Ectodermal cell (in vitro differentiated cells): ENCODE measurements at regions not wholly inside any gene's neighbourhood (a gene's known extent, or its start where the extent isn't known, plus 50 kb on each side); places are given as distances from the start of the nearest gene placed in this dataset.

Source experiments
- H3K27ac ChIP-seq: 2 replicates; pipeline ENCODE4 v1.7.0; 2013; ENCODE audit warnings: mild to moderate bottlenecking, low read depth, low read length; ENCODE audit not compliant: insufficient read depth, poor library complexity, severe bottlenecking
- H3K27me3 ChIP-seq: 2 replicates; pipeline ENCODE4 v1.7.0; 2013; ENCODE audit warnings: mild to moderate bottlenecking, low read length; ENCODE audit not compliant: insufficient read depth, control insufficient read depth, poor library complexity, severe bottlenecking
- H3K36me3 ChIP-seq: one replicate; pipeline ENCODE4 v1.7.0; 2013; ENCODE audit warnings: low read length; ENCODE audit not compliant: control insufficient read depth, insufficient read depth
- H3K4me1 ChIP-seq: one replicate; pipeline ENCODE4 v1.7.0; 2013; ENCODE audit warnings: low read length; ENCODE audit not compliant: control insufficient read depth, insufficient read depth
- H3K4me3 ChIP-seq: 2 replicates; pipeline ENCODE4 v1.7.0; 2013; ENCODE audit warnings: low read depth, low read length, control low read depth; ENCODE audit not compliant: insufficient read depth
- H3K9me3 ChIP-seq: 2 replicates; pipeline ENCODE4 v1.7.0; 2013; ENCODE audit warnings: mild to moderate bottlenecking, low read length, moderate library complexity; ENCODE audit not compliant: control insufficient read depth
- WGBS, 2 experiments: methylation state at CpG; one replicate each; pipeline ENCODE4 v1.1.7; 2013; ENCODE audit warnings: missing lambda C conversion rate in 2 of 2; 5-methylcytosine and 5-hydroxymethylcytosine counted together

DNA sequence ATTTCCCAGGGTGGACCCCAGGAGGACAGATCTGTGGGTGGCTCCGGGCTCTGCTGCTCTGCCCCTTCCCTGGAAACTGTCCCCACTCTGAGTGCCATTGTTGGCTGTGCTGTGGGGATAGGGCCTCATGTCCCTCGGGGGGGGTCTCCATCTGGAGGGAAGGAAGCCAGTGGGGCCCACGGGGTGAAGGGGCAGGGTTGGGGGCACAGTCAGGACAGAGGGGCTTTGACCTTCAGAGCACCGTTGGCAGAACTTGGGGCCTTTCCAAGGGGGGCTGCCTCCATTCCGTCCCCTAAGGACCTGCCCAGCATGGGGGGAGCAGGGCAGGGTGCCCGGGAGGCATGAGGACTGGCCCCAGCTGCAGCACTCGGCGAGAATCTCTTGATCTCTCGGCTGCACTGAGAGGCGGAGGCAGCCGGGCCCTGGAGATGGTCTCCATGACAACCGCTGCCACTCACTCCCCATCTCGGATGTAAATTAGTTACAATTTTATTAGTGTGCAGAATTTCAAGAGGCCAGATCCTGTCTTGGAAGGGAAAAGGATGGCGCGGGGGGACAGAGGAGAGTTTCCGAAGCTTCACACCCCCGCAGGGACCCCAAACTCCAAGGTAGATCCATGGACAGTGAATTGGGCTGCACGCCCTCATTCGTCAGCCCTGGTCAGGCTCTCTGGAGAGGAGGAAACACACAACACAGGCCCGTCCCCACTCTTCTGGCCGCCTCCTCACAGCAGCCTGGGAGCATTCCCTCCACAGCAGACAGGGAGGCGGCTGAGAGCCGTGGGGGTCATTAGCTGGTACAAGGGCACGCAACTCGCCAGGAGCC is 216.2 kb upstream of the IER5L start:
- H3K4me3 ChIP-seq, result no peak overlapping the region
- no peaks in the 10 kb centered on the region for H3K9me3 ChIP-seq
- WGBS, 2 experiments, result 80 to 82% methylated on average over 25 of the region's 25 CpGs
- peaks cover 6% of the 10 kb centered on the region for H3K27me3 ChIP-seq
- H3K36me3 ChIP-seq, result no peaks in the 10 kb centered on the region
- H3K4me1 ChIP-seq, result peaks cover 27% of the 10 kb centered on the region
- no peak overlapping the region for H3K27ac ChIP-seq

GRCh38 chr9:129393064-129393463 is 215.0 kb upstream of the IER5L start:
- Histone ChIP-seq H3K27me3 (peaks cover 6% of the 10 kb centered on the region), H3K27ac (no peak overlapping the region), H3K4me1 (peaks cover 15% of the 10 kb centered on the region), H3K9me3 (no peaks in the 10 kb centered on the region), H3K4me3 (no peak overlapping the region), H3K36me3 (no peaks in the 10 kb centered on the region)
- 91 to 93% methylated on average over 5 of the region's 5 CpGs for WGBS, 2 experiments

DNA sequence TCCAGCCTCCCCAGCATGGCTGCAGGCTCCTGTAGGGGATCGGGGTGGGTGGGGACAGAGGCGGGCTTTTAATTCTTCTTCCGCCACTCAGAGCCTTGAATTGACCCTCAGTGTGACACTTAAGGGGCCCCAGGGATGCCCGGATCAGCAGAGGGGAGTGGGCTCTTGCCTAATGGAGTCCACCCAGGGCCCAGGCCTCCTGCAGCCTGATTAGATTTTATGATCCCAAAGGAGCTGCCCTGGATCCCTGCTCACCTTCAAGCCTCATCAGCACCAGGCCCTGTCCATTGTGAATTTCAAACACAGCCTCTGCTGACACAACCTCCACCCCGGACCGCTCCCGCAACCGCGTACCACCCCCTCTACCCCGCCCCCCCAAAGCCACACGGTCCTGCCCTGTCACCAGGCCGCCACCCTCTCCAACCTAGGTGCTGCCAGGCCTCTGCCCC is 214.1 kb upstream of the IER5L start:
- Histone ChIP-seq H3K4me3 (no peak overlapping the region), H3K4me1 (peaks cover 13% of the 10 kb centered on the region), H3K36me3 (no peaks in the 10 kb centered on the region), H3K27me3 (peaks cover 6% of the 10 kb centered on the region), H3K9me3 (no peaks in the 10 kb centered on the region), H3K27ac (no peak overlapping the region)
- 60% methylated on average over 12 of the region's 12 CpGs for WGBS, 2 experiments

- no peak overlapping the region for H3K4me3 ChIP-seq
- H3K27me3 ChIP-seq, result peaks cover 6% of the 10 kb centered on the region
- WGBS, 2 experiments, result 77 to 81% methylated on average over 12 of the region's 12 CpGs
- no peaks in the 10 kb centered on the region for H3K36me3 ChIP-seq
- no peaks in the 10 kb centered on the region for H3K9me3 ChIP-seq
- peaks cover 13% of the 10 kb centered on the region for H3K4me1 ChIP-seq
- H3K27ac ChIP-seq, result no peak overlapping the region
These were observed 213.2 kb upstream of the IER5L start for GRCh38 chr9:129391221-129391661.

- Histone ChIP-seq H3K27me3 (peaks cover 2% of the 10 kb centered on the region), H3K4me3 (no peak overlapping the region), H3K4me1 (peaks cover 13% of the 10 kb centered on the region), H3K9me3 (no peaks in the 10 kb centered on the region), H3K27ac (no peak overlapping the region), H3K36me3 (no peaks in the 10 kb centered on the region)
- WGBS, 2 experiments, result 93% methylated on average over 2 of the region's 3 CpGs
These were observed 212.5 kb upstream of the IER5L start for GRCh38 chr9:129390541-129390940.

DNA sequence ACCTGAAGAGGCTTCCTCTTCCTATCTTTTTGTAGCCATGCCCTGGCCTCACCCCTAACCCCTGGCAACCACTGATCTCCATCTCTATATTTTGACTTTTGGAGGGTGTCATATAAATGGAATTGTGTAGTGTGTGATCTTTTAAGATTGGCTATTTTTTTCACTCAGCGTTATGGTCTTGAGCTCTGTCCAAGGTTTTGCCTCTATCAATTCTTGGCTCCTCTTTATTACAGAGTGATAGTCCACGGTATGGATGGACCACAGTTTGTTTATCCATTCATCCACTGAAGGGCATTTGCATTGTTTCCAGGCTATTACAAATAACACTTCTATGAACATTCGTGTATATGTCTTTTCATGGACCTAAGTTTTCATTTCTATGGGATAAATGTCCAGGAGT is 209.8 kb upstream of the IER5L start:
- H3K9me3 ChIP-seq, result no peaks in the 10 kb centered on the region
- H3K27me3 ChIP-seq, result peaks cover 17% of the 10 kb centered on the region
- no peaks in the 10 kb centered on the region for H3K36me3 ChIP-seq
- peaks cover 10% of the 10 kb centered on the region for H3K4me1 ChIP-seq
- no peak overlapping the region for H3K4me3 ChIP-seq
- 88 to 89% methylated on average over 2 to 3 of the region's 3 CpGs for WGBS, 2 experiments
- no peak overlapping the region for H3K27ac ChIP-seq

DNA sequence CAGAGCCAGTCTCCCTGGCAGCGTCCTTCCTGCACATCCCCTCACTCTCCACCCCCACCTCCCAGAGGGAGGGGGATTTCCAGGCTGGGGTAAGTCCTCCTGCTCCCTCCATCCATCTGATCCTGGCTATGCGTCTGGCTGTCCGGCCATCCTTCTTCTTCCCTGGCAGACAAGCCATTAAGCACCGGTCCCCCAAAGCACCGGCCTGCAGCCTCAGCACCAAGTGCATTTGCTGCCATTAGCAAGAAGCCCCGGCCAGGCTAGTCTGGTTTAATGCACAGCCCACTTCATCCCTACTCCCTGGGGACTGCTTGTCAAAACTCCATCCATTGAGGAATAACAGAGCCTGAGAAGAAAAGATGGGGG is 208.7 kb upstream of the IER5L start:
- Histone ChIP-seq H3K36me3 (no peaks in the 10 kb centered on the region), H3K27me3 (peaks cover 21% of the 10 kb centered on the region), H3K4me3 (no peak overlapping the region), H3K4me1 (peaks cover 15% of the 10 kb centered on the region), H3K27ac (no peak overlapping the region), H3K9me3 (no peaks in the 10 kb centered on the region)
- 81 to 84% methylated on average over 6 of the region's 6 CpGs for WGBS, 2 experiments

- no peaks in the 10 kb centered on the region for H3K36me3 ChIP-seq
- peaks cover 8% of the 10 kb centered on the region for H3K4me1 ChIP-seq
- WGBS, 2 experiments, result 94 to 97% methylated on average over 11 of the region's 11 CpGs
- no peaks in the 10 kb centered on the region for H3K9me3 ChIP-seq
- H3K27ac ChIP-seq, result no peak overlapping the region
- H3K27me3 ChIP-seq, result peaks cover 21% of the 10 kb centered on the region
- H3K4me3 ChIP-seq, result no peak overlapping the region
These were observed 207.3 kb upstream of the IER5L start for GRCh38 chr9:129385211-129385934.

DNA sequence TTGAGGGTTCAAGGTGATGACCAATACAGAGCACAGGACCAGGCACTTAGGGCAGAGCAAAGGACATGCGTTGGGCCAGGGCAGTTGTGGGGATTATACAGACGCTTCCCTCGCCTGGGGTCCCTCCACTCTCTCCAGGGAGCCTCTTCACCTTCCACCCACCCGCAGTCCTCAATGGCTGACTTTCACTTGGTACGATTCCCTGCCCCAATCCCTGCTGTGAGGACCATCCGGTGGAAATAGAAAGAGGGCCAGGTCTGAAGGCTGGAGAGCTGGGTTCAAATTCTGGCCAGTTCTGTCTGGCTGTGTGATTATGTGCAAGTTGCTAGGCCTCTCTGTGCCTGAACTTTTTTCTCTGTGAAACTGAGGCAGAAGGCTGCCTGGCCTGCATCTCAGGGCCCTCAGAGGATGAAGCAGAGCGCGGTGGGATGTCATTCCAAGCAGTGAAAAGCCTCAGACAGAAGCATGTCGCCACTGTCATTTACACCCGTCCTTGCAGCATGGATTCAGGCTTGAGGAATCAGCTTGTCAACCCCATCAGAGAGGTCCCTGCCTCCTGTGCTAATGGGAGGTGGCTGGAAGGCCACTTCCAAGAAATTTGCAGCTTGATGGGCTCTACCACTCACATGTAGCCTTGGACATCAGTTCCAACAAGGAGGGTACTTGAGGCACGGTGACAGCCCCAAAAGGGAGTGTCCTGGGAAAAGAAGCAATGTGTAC is 206.6 kb upstream of the IER5L start:
- WGBS, 2 experiments, result 88 to 93% methylated on average over 11 of the region's 11 CpGs
- H3K27me3 ChIP-seq, result peaks cover 21% of the 10 kb centered on the region
- peaks cover 8% of the 10 kb centered on the region for H3K4me1 ChIP-seq
- no peaks in the 10 kb centered on the region for H3K9me3 ChIP-seq
- no peak overlapping the region for H3K27ac ChIP-seq
- H3K36me3 ChIP-seq, result no peaks in the 10 kb centered on the region
- H3K4me3 ChIP-seq, result no peak overlapping the region
